GM21576 (cell line): ENCODE measurements at regions not wholly inside any gene's neighbourhood (a gene's known extent, or its start where the extent isn't known, plus 50 kb on each side); places are given as distances from the start of the nearest gene placed in this dataset.
"Not testable (repeated sequence)": the region's sequence is repeated elsewhere in the genome, so short reads cannot be mapped to it uniquely, and the experiment has no call there.

Experiments
- ATAC-seq: cut with Tn5 transposase; IDR thresholded peaks from one replicate; pipeline ENCODE4 v1.9.1; 2021; ENCODE audit warnings: mild to moderate bottlenecking, moderate library complexity; ENCODE audit not compliant: unreplicated experiment

GRCh38 chr16:16448423-16448822 lies 69.5 kb downstream of the NPIPA7 start:
- ATAC-seq = not testable (repeated sequence)

GRCh38 chr16:16449712-16450237 lies 70.8 kb downstream of the NPIPA7 start:
- not testable (repeated sequence) for ATAC-seq

GRCh38 chr16:16451721-16452410 lies 72.9 kb downstream of the NPIPA7 start:
- not testable (repeated sequence) for ATAC-seq

- ATAC-seq = not testable (repeated sequence)
These were observed 79.6 kb downstream of the NPIPA7 start for GRCh38 chr16:16458579-16458978.

DNA sequence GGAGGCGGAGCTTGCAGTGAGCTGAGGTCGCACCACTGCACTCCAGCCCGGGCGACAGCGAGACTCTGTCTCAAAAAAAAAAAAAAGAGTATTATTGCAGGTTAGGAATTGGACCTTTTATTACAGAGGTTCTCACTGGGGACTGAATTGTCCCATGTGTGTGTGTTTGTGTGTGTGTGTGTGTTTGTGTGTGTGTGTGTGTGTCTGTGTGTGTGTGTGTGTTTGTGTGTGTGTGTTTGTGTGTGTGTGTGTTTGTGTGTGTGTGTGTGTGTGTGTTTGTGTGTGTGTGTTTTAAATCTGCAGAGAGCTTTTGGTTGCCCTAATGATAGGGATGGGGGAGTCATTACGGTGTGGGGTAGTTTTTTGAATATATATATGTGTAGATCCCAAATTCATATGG lies 84.9 kb downstream of the NPIPA7 start:
- not testable (repeated sequence) for ATAC-seq

GRCh38 chr16:16488919-16489318 lies 110.0 kb downstream of the NPIPA7 start:
- not testable (repeated sequence) for ATAC-seq

DNA sequence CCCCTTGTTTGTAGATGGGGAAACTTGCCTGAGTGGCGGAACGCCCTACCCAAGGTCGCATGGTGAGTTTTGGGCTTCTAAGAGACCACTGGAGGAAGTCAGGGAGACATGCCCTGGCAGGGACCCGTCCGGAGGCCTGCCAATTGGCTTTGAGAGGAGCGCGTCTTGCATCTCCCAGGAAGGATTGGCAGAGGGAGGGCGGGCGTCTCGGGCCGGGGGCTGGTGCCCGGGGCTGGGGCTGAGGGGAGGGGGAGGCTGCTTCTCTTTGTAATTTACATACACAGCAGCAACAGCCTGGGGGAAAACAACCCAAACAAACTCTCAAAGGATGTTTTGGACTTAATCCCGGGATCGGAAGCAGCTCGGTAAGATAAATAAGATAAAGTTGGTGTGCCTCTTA lies 110.5 kb downstream of the NPIPA7 start:
- not testable (repeated sequence) for ATAC-seq

- ATAC-seq = not testable (repeated sequence)
These were observed 115.2 kb downstream of the NPIPA7 start for GRCh38 chr16:16494114-16494513.

DNA sequence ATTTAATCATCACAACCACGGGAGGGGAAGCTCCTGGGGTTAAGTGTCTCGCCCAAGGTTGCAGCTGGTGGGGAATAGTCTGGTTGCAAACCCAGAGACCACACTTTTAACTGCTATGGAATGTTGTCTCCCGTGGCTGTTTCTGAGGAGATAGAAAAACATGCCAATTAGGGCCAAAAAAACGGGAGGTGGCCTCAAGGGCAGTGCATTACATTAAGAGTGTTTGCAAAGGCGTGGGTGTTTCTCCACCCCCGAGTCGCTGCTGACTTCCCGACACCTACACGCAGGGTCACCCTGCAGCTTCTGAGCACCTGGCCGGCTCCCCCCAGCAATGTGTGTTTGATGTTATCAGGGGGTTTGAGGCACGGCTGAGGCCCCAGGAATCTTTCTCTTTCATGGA lies 116.1 kb downstream of the NPIPA7 start:
- ATAC-seq = not testable (repeated sequence)

DNA sequence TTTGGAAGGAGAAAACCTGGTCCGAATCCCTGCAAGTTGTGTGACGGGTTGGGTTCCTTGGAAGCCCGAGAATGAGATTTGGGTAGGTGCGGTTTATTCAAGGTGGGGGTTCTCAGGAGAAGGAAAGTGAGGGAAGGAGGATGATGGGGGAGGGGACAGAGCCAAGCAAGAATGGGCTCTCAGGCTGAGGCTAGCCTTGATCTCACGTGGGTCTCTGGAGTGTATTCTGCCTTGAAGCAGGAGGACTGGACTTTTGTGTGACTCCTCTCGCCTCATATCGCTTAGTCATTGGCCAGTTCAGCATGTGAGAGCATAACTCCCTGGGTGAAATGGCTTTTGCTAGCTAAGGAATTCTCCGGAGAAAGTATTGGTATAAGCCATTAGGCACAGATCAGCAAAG lies 120.9 kb downstream of the NPIPA7 start:
- not testable (repeated sequence) for ATAC-seq

DNA sequence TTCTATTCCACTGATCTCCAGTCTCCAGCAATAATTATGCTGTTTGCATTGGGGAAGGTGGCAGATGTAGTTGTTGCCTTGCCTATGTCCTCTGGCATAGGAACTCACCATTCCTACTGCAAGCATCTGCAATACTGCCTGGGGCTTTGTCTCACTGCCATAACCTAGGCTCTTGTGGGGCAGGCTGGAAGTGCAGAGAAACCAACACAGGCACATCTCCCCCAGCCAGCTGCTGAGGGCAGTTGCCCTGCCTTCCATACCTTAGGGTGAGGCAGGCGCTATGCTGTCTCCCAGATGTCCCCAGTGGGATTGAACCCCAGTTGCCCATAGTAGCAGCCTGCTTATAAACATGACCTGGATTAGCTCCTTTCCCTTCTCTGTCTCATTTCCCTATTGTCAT lies 128.1 kb downstream of the NPIPA7 start:
- ATAC-seq = not testable (repeated sequence)

GRCh38 chr16:16508344-16508743 lies 129.4 kb downstream of the NPIPA7 start:
- ATAC-seq = not testable (repeated sequence)

GRCh38 chr16:16519395-16519794 lies 140.5 kb downstream of the NPIPA7 start:
- ATAC-seq = not testable (repeated sequence)

DNA sequence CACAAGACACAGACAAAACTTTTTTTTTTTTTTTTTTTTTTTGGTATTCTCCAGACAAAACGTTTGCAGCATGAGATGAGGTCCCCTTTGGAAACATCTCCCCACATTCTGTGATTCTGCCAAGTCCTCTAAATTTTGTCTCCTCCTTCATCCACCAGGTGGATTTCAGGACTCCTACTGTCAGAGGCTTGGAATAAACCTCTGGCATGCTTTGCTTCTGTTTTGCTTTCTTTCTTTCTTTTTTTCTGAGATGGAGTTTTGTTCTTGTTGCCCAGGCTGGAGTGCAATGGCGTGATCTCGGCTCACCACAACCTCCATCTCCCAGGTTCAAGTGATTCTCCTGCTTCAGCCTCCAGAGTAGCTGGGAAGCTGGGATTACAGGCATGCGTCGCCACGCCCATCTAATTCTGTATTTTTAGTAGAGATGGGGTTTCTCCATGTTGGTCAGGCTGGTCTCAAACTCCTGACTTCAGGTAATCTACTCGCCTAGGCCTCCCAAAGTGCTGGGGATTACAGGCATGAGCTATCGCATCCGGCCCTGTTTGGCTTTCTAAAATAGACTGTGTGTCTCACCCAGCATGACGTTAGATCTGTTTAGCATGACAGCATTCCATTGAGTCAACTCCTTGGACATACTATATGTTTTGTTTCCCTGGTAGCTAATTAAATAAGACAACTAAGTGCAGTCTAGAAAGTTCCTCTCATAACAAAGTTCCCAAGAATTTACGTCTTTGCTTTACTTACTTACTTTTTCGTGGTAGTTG lies 142.5 kb downstream of the NPIPA7 start:
- ATAC-seq = not testable (repeated sequence)

DNA sequence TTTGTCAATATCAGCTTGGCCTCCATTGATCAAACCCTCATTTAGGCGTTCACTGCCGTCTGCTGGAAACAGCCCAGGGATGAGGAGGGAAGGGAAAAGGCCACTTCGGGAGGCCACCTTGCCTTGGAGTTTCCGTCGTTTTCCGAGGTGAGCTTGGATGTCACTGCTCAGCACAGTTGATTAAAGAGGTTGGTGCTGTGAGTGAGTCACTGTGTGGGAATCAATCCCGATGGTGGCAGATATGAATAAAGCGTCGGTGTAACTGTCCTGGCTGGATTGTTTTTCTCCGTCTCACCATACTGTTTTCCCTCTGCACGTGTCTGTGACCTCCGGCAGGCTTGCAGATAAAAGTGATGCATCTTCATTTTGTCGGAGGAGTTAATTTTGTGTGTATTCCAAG lies 148.1 kb downstream of the NPIPA7 start:
- ATAC-seq = not testable (repeated sequence)

GRCh38 chr16:16530744-16531143 lies 151.8 kb downstream of the NPIPA7 start:
- not testable (repeated sequence) for ATAC-seq

- ATAC-seq = not testable (repeated sequence)
These were observed 156.6 kb downstream of the NPIPA7 start for GRCh38 chr16:16535565-16535964.

DNA sequence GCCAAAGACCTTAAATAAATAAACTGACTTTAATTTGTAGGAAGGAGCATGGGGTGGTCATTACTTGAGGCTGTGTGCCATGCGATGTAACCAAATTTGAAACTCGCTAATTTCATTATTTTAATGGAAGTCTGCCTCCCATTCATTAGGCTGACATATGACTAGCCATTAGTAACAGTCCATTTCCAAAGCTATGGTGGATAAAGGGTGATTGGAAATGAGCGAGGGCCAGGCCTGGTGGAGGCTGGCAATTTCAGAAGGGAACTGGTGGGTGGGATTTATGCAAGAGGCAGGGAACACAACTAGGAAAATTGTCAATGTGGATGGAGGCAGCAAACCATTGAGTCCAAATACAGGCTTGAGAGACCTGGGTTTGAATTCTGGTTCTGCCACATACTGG lies 157.2 kb downstream of the NPIPA7 start:
- ATAC-seq = not testable (repeated sequence)

DNA sequence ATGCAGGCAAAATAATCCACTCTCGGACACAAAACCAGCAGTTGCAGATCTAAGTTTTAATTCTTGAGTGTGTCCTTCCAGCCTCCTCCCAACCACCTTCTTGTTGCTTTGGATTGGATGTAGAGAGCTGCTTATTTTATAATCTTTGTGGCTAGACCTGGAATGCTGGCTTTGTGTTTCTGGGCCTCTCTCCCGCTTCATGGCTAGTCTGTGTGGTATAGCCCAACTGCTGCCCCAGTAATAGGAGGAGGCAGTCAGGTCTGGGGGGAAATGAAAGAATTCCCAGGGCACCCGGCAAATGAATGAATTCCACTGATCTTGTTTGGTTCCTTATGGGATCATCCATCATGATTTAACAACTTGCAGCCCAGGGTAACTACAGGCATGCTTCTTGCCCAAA lies 170.8 kb downstream of the NPIPA7 start:
- ATAC-seq = not testable (repeated sequence)

GRCh38 chr16:16550824-16551223 lies 171.9 kb downstream of the NPIPA7 start:
- not testable (repeated sequence) for ATAC-seq

DNA sequence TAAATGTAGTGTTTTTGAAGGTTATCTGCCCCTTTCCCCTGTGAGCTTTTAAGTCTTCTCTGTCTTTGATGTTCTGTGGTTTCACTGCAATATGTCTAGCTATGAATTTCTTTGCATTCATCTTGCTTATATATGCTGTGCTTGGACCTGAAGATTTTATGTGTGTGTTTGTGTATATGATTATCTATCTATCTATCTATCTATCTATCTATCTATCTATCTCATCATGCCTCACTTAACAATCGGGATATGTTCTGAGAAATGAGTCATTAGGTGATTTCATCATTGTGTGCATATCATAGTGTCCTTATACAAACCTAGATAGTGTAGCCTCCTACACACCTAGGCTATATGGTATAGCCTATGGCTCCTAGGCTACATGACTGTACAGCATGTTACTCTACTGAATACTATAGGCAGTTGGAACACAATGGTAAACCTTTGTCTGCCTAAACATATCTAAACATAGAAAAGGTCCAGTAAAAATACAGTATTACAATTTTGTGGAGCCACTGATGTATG lies 173.9 kb downstream of the NPIPA7 start:
- not testable (repeated sequence) for ATAC-seq
